GM10266 (cell line): ENCODE measurements at regions not wholly inside any gene's neighbourhood (a gene's known extent, or its start where the extent isn't known, plus 50 kb on each side); places are given as distances from the start of the nearest gene placed in this dataset.

Experiments used
- DNase-seq: peaks from one replicate; pipeline ENCODE4 v3.0.0; 2012; ENCODE audit errors: extremely low spot score
- TF ChIP-seq, protein P1 (sequence below): IDR thresholded peaks from 2 replicates; pipeline ENCODE4 v1.5.1; 2012; ENCODE audit warnings: mild to moderate bottlenecking, low read depth; ENCODE audit not compliant: control insufficient read depth, insufficient read depth; ENCODE audit errors: missing control alignments

DNA sequence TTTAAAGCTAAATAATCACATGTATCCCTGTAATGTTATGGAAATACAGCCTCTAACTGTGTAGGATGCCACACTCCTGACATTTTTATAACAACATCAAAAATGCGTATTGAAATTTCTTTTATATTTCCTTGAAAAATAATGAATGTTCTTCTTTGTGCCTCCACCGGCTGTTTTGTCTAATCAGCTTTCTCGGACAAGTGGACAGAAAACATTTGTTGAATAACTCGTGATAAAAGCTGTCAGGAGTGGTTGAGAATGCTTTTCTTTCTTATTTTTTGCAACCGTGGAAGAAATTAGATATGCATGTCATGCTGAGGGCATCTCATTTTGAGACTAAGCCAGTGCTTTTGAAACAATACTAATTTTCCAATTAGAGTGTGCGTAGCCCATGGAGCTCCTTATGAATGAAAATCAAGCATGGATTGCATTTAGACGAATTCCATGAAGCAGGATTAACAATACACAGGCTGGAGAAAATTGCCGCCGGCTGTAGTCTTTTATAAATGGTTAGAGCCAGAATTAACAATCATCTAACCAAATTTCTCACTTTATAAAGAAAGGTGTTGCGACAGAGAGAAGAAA is 614.5 kb upstream of the LCORL start:
- DNase-seq, result no peak
- TF ChIP-seq, protein P1, sequence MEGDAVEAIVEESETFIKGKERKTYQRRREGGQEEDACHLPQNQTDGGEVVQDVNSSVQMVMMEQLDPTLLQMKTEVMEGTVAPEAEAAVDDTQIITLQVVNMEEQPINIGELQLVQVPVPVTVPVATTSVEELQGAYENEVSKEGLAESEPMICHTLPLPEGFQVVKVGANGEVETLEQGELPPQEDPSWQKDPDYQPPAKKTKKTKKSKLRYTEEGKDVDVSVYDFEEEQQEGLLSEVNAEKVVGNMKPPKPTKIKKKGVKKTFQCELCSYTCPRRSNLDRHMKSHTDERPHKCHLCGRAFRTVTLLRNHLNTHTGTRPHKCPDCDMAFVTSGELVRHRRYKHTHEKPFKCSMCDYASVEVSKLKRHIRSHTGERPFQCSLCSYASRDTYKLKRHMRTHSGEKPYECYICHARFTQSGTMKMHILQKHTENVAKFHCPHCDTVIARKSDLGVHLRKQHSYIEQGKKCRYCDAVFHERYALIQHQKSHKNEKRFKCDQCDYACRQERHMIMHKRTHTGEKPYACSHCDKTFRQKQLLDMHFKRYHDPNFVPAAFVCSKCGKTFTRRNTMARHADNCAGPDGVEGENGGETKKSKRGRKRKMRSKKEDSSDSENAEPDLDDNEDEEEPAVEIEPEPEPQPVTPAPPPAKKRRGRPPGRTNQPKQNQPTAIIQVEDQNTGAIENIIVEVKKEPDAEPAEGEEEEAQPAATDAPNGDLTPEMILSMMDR, result no peak

DNA sequence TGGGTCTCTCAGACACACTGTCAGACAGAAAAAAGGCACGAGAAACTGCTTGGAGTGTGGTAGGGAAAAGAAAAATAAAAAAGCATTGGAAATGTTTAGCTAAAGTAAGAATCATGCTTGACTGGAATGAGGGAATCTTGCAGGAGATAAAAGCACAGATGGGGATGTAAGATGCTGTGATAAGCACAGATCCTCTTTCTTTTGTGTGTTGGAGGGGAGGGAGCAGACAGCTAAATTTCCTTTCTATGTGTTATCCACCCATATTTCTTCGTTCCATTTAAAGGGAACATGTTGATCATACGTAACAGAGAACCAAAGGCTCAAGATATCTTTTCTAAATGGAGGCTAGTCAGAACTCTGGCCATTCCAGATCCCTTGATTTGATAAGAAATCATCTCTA is 614.0 kb upstream of the LCORL start:
- TF ChIP-seq, protein P1, result no peak
- DNase-seq, result no peak

DNA sequence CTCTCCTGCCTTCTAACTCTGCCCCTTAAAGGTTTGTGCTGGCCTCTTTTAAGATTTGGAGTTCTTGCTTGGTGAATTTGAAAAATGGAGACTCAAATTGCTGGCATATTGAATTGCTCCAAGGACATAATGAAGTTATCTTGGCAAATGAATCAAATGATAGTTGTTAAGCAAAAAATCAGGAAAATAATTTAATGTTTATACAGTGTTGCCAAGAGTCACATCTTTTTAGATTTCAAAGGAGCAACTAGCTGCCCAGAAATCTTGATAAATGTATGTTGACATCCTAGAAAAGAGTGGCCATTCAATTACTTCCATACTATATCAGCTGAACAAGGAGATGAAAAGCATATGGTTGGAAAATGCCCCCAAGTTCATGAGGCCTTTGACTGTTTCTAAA is 610.0 kb upstream of the LCORL start:
- no peak for DNase-seq
- TF ChIP-seq, protein P1, result no peak

DNA sequence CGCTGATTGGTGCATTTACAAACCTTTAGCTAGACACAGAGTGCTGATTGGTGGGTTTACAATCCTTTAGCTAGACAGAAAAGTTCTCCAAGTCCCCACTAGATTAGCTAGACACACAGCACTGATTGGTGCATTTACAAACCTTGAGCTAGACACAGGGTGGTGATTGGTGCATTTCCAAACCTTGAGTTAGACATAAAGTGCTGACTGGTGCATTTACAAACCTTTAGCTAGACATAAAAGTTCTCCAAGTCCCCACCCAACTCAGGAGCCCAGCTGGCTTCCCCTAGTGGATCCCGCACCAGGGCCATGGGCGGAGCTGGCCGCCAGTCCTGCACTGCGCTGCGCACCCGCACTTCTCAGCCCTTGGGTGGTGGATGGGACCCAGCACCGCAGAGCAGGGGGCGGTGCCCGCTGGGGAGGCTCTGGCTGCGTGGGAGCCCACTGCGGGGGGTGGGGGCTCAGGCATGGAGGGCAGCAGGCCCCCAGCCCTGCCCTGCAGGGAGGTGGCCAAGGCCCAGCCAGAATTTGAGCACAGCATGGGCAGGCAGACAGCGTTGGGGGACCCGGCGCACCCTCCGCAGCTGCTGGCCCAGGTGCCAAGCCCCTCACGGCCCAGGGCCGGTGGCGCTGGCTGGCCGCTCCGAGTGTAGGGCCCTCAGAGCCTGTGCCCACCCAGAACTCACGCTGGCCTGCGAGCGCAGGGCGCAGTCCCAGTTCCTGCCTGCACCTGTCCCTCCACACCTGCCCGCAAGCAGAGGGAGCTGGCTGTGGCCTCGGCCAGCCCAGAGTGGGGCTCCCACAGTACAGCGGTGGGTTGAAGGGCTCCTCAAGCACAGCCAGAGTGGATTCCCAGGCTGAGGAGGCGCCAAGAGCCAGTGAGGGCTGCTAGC is 608.9 kb upstream of the LCORL start:
- TF ChIP-seq, protein P1, result no peak
- no peak for DNase-seq

DNA sequence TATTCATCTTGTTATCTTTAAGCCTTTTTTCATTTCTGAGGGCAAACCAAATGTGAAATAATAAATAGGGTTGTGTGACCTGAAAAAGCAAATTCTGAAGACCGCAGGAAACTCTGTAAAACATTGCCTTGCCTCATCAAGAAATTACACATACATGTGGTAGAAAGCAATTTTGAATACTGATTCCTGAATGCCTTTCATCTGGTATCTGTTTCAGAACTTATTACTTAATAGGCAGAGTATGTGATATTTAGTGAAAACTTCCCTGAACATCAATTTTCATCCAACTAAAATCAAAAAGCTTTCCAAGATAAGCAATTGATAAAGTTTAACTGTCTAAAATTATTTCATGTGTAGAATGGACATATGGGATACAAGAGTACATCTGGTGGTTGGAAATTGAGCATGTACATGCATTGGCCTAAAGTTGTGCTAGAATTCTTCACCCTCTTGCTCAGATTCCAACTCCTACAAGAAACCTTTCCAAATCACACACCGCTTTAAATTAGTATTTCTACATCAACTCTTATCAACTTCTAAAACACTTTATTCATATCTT is 606.0 kb upstream of the LCORL start:
- TF ChIP-seq, protein P1, result no peak
- no peak for DNase-seq

DNA sequence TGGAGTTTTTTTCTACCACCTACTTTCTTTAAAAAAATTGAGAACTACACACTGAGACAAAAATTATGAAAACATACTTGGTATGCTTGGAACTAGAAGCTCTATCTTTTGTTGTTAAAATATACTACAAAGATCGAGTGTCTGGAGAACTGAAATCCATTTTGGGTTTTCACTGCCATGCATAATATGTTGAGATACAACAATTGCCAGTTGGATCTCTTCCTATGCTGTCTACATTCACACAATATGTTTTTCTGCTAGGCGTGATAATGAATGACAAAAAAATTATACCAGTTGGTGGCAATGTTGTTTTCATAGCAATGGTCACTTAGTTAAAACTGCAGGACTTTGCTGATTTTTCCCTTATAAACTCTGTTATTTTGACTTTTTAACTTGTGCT is 605.4 kb upstream of the LCORL start:
- DNase-seq, result no peak
- TF ChIP-seq, protein P1, result no peak

DNA sequence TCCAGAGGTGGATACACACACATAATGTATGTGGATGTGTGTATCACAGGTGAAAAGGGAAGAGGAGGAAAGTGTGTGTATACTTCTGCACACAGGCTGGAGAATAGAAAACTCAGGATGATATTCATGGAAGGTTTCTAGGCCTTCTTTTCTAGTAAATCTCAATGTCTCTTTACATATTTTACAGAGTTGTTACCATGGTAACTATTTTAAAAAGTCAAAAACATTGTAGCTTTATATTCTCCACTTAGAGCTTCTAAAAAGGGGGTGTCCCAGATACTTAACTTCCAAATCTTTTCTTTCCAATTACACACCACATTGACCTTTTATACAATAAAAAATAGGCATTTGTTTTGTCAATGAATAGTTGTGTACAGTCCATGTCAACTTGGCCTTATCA is 604.8 kb upstream of the LCORL start:
- DNase-seq, result no peak

More for the DNA sequence above, 604.8 kb upstream of the LCORL start:
- TF ChIP-seq, protein P1, result no peak
